ENCODE measurements at regions not wholly inside any gene's neighbourhood (a gene's known extent, or its start where the extent isn't known, plus 50 kb on each side); places are given as distances from the start of the nearest gene placed in this dataset.

GRCh38 chr6:101276066-101276465 is 117.4 kb upstream of the GRIK2 start:
- no peak overlapping the region for H3K9ac ChIP-seq (ENCODE audit: low read length)
- Mint-ChIP-seq H3K36me3 (ENCODE audit: low read depth, unreplicated experiment) (no peaks in the 10 kb centered on the region), H3K27ac (ENCODE audit: unreplicated experiment) (no peak overlapping the region), H3K27me3 (ENCODE audit: low read depth, unreplicated experiment) (no peaks in the 10 kb centered on the region), H3K9me3 (ENCODE audit: unreplicated experiment) (no peaks in the 10 kb centered on the region), H3K4me1 (ENCODE audit: low read depth, unreplicated experiment) (no peaks in the 10 kb centered on the region), H3K4me3 (ENCODE audit: unreplicated experiment) (no peak overlapping the region)
- H3K79me2 ChIP-seq (ENCODE audit: insufficient read depth, low read length) = no peaks in the 10 kb centered on the region
- DNase-seq (ENCODE audit: low read depth) = peak; percentile 1
- no peak for TF ChIP-seq CTCF (IDR thresholded peaks at IDR 0.05; ENCODE audit: insufficient read depth, low read depth, low read length)
- TF ChIP-seq EZH2 (IDR thresholded peaks at IDR 0.05; ENCODE audit: insufficient read depth, low read length) = no peak
- H3K27me3 ChIP-seq (ENCODE audit: insufficient read depth, low read length) = no peaks in the 10 kb centered on the region
- FAIRE-seq = no peak
- no peaks in the 10 kb centered on the region for H3K9me3 ChIP-seq (ENCODE audit: insufficient read depth, low read depth, low read length)
- H3K4me3 ChIP-seq (ENCODE audit: insufficient read depth, low read depth, low read length) = no peak overlapping the region
- H4K20me1 ChIP-seq (ENCODE audit: insufficient read depth, low read length) = no peaks in the 10 kb centered on the region
- H3K4me2 ChIP-seq (ENCODE audit: low read length) = no peak overlapping the region
- no peaks in the 10 kb centered on the region for H3K36me3 ChIP-seq (ENCODE audit: insufficient read depth, low read length)
- H3K4me1 ChIP-seq (ENCODE audit: insufficient read depth, low read length) = no peaks in the 10 kb centered on the region
- H3K27ac ChIP-seq (ENCODE audit: low read depth, low read length) = no peak overlapping the region
- H2AFZ ChIP-seq (ENCODE audit: low read depth, low read length) = no peak overlapping the region

GRCh38 chr6:101279410-101279809 is 114.1 kb upstream of the GRIK2 start:
- H3K36me3 ChIP-seq (ENCODE audit: insufficient read depth, low read length) = no peaks in the 10 kb centered on the region
- H3K79me2 ChIP-seq (ENCODE audit: insufficient read depth, low read length) = no peaks in the 10 kb centered on the region
- no peak overlapping the region for H3K9ac ChIP-seq (ENCODE audit: low read length)
- Mint-ChIP-seq H3K4me1 (ENCODE audit: low read depth, unreplicated experiment) (no peaks in the 10 kb centered on the region), H3K9me3 (ENCODE audit: unreplicated experiment) (no peaks in the 10 kb centered on the region), H3K4me3 (ENCODE audit: unreplicated experiment) (no peak overlapping the region), H3K36me3 (ENCODE audit: low read depth, unreplicated experiment) (peaks cover 2% of the 10 kb centered on the region), H3K27me3 (ENCODE audit: low read depth, unreplicated experiment) (no peaks in the 10 kb centered on the region), H3K27ac (ENCODE audit: unreplicated experiment) (no peak overlapping the region)
- H3K27me3 ChIP-seq (ENCODE audit: insufficient read depth, low read length) = no peaks in the 10 kb centered on the region
- H3K4me2 ChIP-seq (ENCODE audit: low read length) = no peak overlapping the region
- no peak overlapping the region for H3K27ac ChIP-seq (ENCODE audit: low read depth, low read length)
- H3K4me1 ChIP-seq (ENCODE audit: insufficient read depth, low read length) = no peaks in the 10 kb centered on the region
- H3K9me3 ChIP-seq (ENCODE audit: insufficient read depth, low read depth, low read length) = peaks cover 3% of the 10 kb centered on the region
- no peak overlapping the region for H3K4me3 ChIP-seq (ENCODE audit: insufficient read depth, low read depth, low read length)
- FAIRE-seq (no peak), DNase-seq (ENCODE audit: low read depth) (no peak)
- no peaks in the 10 kb centered on the region for H4K20me1 ChIP-seq (ENCODE audit: insufficient read depth, low read length)
- H2AFZ ChIP-seq (ENCODE audit: low read depth, low read length) = no peak overlapping the region
- TF ChIP-seq CTCF (IDR thresholded peaks at IDR 0.05; ENCODE audit: insufficient read depth, low read depth, low read length) (no peak), EZH2 (IDR thresholded peaks at IDR 0.05; ENCODE audit: insufficient read depth, low read length) (no peak)

GRCh38 chr6:101281266-101281665 is 112.2 kb upstream of the GRIK2 start:
- Histone ChIP-seq H3K4me3 (ENCODE audit: insufficient read depth, low read depth, low read length) (no peak overlapping the region), H3K36me3 (ENCODE audit: insufficient read depth, low read length) (no peaks in the 10 kb centered on the region), H3K4me2 (ENCODE audit: low read length) (no peak overlapping the region), H3K79me2 (ENCODE audit: insufficient read depth, low read length) (no peaks in the 10 kb centered on the region), H3K9me3 (ENCODE audit: insufficient read depth, low read depth, low read length) (peaks cover 3% of the 10 kb centered on the region), H3K4me1 (ENCODE audit: insufficient read depth, low read length) (no peaks in the 10 kb centered on the region), H4K20me1 (ENCODE audit: insufficient read depth, low read length) (no peaks in the 10 kb centered on the region), H3K27ac (ENCODE audit: low read depth, low read length) (no peak overlapping the region), H3K9ac (ENCODE audit: low read length) (no peak overlapping the region), H3K27me3 (ENCODE audit: insufficient read depth, low read length) (no peaks in the 10 kb centered on the region), H2AFZ (ENCODE audit: low read depth, low read length) (no peak overlapping the region)
- DNase-seq (ENCODE audit: low read depth) (no peak), FAIRE-seq (no peak)
- Mint-ChIP-seq H3K27ac (ENCODE audit: unreplicated experiment) (no peak overlapping the region), H3K4me3 (ENCODE audit: unreplicated experiment) (no peak overlapping the region), H3K27me3 (ENCODE audit: low read depth, unreplicated experiment) (no peaks in the 10 kb centered on the region), H3K9me3 (ENCODE audit: unreplicated experiment) (no peaks in the 10 kb centered on the region), H3K4me1 (ENCODE audit: low read depth, unreplicated experiment) (no peaks in the 10 kb centered on the region), H3K36me3 (ENCODE audit: low read depth, unreplicated experiment) (peaks cover 2% of the 10 kb centered on the region)
- no peak for TF ChIP-seq EZH2 (IDR thresholded peaks at IDR 0.05; ENCODE audit: insufficient read depth, low read length)
- no peak for TF ChIP-seq CTCF (IDR thresholded peaks at IDR 0.05; ENCODE audit: insufficient read depth, low read depth, low read length)
